ENCODE measurements at regions not wholly inside any gene's neighbourhood (a gene's known extent, or its start where the extent isn't known, plus 50 kb on each side); places are given as distances from the start of the nearest gene placed in this dataset.

DNA sequence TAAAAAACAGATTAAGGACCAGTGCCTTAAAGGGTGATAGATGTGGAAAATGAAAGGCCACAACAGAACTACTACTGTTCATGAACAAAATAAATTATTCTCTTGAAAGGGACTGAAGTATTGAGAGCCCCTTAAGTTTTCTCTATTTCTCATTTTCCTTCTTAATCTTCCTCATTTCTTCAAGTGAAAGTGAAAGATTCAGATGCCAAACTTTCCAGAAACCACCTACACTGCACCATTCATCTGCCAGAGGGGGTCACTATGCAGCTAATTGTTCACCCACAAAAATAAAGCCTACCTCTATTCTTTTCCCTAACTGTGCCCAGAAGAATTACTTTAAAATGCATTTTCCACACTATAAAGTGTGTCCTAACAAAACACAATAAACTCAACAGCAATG lies 140.1 kb downstream of the NR4A2 start:
- DNase-seq (ENCODE audit: low read depth) = peak; percentile 4
- no peak overlapping the region for H3K4me3 ChIP-seq (ENCODE audit: low read depth, low read length)
- TF ChIP-seq, protein P1, sequence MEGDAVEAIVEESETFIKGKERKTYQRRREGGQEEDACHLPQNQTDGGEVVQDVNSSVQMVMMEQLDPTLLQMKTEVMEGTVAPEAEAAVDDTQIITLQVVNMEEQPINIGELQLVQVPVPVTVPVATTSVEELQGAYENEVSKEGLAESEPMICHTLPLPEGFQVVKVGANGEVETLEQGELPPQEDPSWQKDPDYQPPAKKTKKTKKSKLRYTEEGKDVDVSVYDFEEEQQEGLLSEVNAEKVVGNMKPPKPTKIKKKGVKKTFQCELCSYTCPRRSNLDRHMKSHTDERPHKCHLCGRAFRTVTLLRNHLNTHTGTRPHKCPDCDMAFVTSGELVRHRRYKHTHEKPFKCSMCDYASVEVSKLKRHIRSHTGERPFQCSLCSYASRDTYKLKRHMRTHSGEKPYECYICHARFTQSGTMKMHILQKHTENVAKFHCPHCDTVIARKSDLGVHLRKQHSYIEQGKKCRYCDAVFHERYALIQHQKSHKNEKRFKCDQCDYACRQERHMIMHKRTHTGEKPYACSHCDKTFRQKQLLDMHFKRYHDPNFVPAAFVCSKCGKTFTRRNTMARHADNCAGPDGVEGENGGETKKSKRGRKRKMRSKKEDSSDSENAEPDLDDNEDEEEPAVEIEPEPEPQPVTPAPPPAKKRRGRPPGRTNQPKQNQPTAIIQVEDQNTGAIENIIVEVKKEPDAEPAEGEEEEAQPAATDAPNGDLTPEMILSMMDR (IDR thresholded peaks at IDR 0.05; ENCODE audit: low read depth, low read length) = no peak
- TF ChIP-seq, protein P2, sequence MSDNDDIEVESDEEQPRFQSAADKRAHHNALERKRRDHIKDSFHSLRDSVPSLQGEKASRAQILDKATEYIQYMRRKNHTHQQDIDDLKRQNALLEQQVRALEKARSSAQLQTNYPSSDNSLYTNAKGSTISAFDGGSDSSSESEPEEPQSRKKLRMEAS (IDR thresholded peaks at IDR 0.05; ENCODE audit: low read depth, low read length) = no peak
- TF ChIP-seq POLR2A (IDR thresholded peaks at IDR 0.05; ENCODE audit: extremely low read depth, insufficient read length) (no peak), MYC (IDR thresholded peaks at IDR 0.05; ENCODE audit: low read depth, low read length) (no peak)

DNA sequence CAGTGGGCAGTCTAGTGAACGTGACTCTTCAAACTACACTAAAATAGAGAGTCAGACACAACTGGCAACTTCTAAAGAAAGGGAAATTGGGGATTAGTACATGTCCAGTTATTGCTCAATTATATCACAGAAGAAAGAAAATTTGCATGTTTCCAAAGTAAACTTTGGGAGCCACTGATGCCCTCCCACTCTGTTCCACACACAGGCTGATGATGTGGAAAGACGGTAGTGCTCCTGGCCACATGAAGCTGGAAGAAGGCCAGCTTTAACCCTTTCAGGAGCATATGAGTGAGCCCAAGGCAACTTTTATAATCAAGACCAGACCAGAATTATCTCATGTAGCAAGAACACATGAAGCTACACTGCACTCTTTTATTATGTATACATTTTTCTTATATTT lies 141.0 kb downstream of the NR4A2 start:
- DNase-seq (ENCODE audit: low read depth) = no peak
- no peak for TF ChIP-seq POLR2A (IDR thresholded peaks at IDR 0.05; ENCODE audit: extremely low read depth, insufficient read length)
- no peak for TF ChIP-seq MYC (IDR thresholded peaks at IDR 0.05; ENCODE audit: low read depth, low read length)
- TF ChIP-seq, protein P2 (IDR thresholded peaks at IDR 0.05; ENCODE audit: low read depth, low read length) = no peak
- TF ChIP-seq, protein P1 (IDR thresholded peaks at IDR 0.05; ENCODE audit: low read depth, low read length) = no peak
- no peak overlapping the region for H3K4me3 ChIP-seq (ENCODE audit: low read depth, low read length)

DNA sequence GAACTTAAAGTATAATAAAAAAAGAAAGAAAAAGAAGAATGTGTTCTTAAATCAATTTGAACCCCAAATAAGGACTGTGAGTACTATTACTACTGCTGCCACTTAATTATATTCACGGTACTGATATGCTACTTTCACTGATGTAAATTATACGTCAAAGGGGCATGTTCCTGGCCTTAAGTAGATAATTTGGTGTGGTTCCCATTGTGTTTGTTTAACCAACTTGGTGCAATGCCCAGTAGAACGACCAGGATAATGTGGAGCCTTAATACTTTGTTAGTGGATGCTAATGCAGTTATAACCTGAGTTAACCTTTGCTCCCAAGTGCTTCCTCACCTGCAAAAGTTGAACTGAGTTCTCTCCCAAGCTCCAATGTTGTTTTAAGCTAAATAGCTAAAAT lies 142.0 kb downstream of the NR4A2 start:
- TF ChIP-seq, protein P2 (IDR thresholded peaks at IDR 0.05; ENCODE audit: low read depth, low read length) = no peak
- TF ChIP-seq, protein P1 (IDR thresholded peaks at IDR 0.05; ENCODE audit: low read depth, low read length) = no peak
- TF ChIP-seq POLR2A (IDR thresholded peaks at IDR 0.05; ENCODE audit: extremely low read depth, insufficient read length) = no peak
- TF ChIP-seq MYC (IDR thresholded peaks at IDR 0.05; ENCODE audit: low read depth, low read length) = no peak
- H3K4me3 ChIP-seq (ENCODE audit: low read depth, low read length) = no peak overlapping the region
- no peak for DNase-seq (ENCODE audit: low read depth)

DNA sequence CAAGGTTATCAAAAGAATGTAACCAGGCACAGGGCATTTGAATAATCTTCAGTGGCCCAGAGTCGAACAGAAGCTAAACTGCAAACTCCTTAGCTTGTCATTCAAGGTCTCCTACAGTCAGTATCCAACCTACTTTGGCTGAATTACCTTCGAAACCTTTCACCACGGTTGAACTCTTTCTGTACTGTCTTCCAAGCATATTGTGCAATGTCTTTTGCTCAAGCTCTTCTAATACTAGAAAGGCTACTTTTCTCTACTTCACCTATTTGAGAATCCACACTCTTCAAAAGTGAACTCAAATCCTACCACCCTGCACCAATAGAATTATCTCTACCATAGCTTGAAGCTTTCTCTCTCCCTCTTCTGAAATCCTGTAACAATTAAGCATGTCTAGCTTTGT lies 142.9 kb downstream of the NR4A2 start:
- no peak for DNase-seq (ENCODE audit: low read depth)
- H3K4me3 ChIP-seq (ENCODE audit: low read depth, low read length) = no peak overlapping the region
- TF ChIP-seq, protein P2 (IDR thresholded peaks at IDR 0.05; ENCODE audit: low read depth, low read length) = no peak
- TF ChIP-seq, protein P1 (IDR thresholded peaks at IDR 0.05; ENCODE audit: low read depth, low read length) = no peak
- TF ChIP-seq POLR2A (IDR thresholded peaks at IDR 0.05; ENCODE audit: extremely low read depth, insufficient read length) (no peak), MYC (IDR thresholded peaks at IDR 0.05; ENCODE audit: low read depth, low read length) (no peak)

DNA sequence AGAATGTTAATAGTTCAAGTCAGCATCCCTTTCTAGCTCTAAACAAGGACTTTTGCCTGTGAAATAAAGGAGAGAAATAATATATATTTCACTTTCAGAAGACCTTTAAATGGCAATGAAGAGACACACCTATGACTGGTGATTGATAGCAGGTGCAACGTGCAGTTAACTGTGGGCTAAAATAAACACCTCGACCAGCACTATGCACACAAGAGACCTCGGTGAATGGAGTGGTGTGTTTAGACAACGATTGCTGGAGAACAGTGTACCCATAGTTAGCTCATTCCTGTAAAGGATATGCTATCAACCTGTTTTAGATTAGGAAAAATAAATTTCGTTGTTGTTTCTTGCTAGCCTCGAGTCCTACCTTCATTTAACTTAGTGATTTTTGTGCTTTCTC lies 143.4 kb downstream of the NR4A2 start:
- no peak for DNase-seq (ENCODE audit: low read depth)
- TF ChIP-seq POLR2A (IDR thresholded peaks at IDR 0.05; ENCODE audit: extremely low read depth, insufficient read length) (no peak), MYC (IDR thresholded peaks at IDR 0.05; ENCODE audit: low read depth, low read length) (no peak)
- TF ChIP-seq, protein P2 (IDR thresholded peaks at IDR 0.05; ENCODE audit: low read depth, low read length) = no peak
- TF ChIP-seq, protein P1 (IDR thresholded peaks at IDR 0.05; ENCODE audit: low read depth, low read length) = no peak
- H3K4me3 ChIP-seq (ENCODE audit: low read depth, low read length) = no peak overlapping the region

DNA sequence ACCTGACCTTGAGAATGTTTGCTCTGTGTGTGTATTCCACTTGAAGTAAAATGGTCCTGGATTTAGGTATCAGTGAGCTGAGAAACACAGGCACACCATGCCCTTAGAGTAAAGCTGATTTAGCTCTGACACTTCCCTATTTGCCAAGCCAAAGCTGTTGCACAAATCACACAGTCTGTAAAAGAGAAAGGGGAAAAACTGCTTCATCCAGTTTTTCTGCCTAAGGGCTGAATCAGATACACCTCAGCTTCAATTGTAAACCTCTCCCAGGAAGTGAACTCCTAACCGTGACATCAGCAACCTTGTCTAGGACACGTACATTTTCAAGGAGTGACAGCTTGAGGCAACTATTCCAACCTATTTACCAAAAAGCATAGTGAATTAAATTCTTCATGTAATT lies 150.4 kb downstream of the NR4A2 start:
- H3K4me3 ChIP-seq (ENCODE audit: low read depth, low read length) = no peak overlapping the region
- DNase-seq (ENCODE audit: low read depth) = peak; percentile 3
- TF ChIP-seq, protein P1 (IDR thresholded peaks at IDR 0.05; ENCODE audit: low read depth, low read length) = no peak
- TF ChIP-seq, protein P2 (IDR thresholded peaks at IDR 0.05; ENCODE audit: low read depth, low read length) = no peak
- TF ChIP-seq MYC (IDR thresholded peaks at IDR 0.05; ENCODE audit: low read depth, low read length) (no peak), POLR2A (IDR thresholded peaks at IDR 0.05; ENCODE audit: extremely low read depth, insufficient read length) (no peak)

Measured in NB4 (cell line).